GM21737 (cell line): ENCODE measurements at regions not wholly inside any gene's neighbourhood (a gene's known extent, or its start where the extent isn't known, plus 50 kb on each side); places are given as distances from the start of the nearest gene placed in this dataset.
"Not testable (repeated sequence)": the region's sequence is repeated elsewhere in the genome, so short reads cannot be mapped to it uniquely, and the experiment has no call there.

Source experiments
- ATAC-seq: cut with Tn5 transposase; IDR thresholded peaks from one replicate; pipeline ENCODE4 v1.9.1; 2021; ENCODE audit warnings: mild to moderate bottlenecking, moderate library complexity; ENCODE audit not compliant: unreplicated experiment

DNA sequence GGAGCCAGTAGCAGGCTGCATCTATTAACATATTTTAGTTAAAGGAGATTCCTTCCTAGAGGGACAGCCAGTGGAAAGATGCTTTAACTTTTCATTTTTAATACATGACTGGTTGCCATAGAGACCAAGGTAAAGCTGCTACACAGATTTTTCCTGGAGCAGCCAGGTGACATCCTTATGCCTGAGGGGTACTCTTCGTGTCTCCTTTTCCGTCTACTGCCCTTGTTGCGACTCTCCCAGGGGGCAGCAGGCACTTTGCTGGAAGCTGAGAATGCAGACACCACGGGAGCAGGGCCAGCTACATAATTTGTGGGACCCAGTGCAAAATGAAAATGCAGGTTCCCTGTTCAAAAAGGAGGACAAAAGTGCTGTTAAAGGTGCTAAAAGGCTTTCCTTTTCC, 340.4 kb downstream of the CEP170 start:
- not testable (repeated sequence) for ATAC-seq

DNA sequence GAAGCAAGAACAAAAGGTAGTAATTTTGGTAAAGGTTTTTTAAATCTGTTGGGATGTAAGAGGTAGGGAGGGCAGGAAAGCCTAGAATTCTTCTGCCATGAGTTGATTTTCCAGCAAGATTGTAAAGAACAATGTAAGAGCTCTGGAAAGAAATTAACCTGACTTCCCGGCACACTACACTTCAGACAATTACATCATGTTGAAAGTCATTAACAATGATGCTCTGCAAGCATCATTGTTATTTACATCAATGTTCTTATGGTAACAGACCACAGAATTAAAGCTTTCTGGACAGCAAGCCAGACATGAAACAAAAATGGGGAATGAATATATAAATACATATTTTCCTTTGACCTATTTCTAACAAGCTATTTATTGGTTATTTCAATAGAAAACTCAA, 342.2 kb downstream of the CEP170 start:
- not testable (repeated sequence) for ATAC-seq

DNA sequence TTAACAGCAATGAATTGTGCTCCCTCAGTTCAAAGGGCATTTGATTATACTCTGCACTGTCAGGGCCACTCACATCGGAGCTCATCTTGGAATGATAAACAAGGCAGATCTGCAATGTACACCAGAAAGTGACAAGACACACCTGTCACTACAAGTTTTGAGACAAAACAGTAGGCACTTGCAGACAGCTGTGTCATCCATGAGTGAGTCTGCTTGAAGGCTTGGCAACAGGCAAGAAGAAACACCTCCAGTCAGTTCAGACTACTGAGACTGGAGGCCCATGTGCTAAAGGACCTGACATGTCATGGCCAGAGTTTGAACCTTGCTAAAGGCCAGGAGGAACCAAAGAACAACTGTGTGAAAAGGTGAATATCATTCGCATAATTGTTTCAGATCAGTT, 354.5 kb downstream of the CEP170 start:
- ATAC-seq: not testable (repeated sequence)

DNA sequence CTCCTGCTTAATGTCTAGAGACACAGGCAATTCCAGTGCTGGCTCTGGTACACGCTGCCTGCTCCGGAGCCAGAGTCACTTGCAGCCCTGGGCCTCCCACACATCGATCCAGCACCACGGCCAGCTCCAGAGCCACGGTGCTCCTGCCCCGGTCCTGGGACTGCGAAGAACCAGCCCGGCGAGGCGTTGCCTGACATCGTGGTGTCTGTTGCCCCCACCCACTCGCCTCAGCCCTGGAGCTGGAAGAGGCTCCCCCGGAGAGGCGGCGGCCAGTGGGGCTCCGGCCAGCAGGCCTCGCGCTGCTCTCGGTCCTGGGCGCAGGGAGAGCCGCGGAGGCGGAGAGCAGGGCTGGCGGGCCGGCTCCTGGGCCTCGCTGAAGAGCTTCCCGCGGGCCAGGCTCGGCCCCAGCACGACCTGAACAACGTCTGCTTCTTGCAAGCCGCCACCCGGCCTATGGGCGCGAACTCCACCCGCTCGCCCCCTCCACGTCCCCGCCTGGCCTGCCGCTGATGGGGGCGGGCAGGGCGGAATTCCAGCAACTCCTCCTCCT, 364.8 kb downstream of the CEP170 start:
- no peak for ATAC-seq

DNA sequence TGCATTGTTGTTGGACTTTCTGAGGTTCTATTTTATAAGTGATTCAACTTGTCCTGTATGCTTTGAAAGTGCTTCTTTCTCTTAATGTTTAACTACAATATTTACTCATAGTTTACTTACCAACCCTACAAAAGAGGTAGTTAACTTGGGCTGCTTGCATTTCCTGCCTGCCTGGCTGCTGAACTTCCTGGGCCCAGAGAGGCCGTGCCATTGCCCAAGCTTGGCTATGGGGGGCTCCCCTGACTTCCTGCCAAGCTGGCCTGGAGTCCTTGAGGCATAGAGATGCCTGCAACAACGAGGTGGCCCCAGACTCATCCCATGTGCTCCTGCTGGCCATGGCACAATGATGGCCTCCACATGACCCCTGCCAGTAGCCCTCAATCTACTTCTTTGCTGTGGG, 361.6 kb upstream of the PLD5 start:
- peak; percentile 98 for ATAC-seq

DNA sequence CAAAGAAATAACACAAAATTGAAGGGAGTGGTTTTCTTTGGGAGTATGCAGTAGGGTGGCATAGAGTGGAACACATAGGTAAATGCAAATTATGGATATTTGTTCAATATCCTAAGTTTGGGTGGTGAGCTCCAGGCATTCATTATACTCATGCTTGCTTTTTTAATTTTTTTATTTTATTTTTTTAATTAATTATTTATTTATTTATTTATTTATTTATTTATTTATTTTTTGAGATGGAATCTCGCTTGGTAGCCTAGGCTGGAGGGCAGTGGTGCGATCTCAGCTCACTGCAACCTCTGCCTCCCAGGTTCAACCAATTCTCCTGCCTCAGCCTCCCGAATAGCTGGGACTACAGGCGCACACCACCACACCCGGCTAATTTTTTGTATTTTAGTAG, 355.5 kb upstream of the PLD5 start:
- not testable (repeated sequence) for ATAC-seq

DNA sequence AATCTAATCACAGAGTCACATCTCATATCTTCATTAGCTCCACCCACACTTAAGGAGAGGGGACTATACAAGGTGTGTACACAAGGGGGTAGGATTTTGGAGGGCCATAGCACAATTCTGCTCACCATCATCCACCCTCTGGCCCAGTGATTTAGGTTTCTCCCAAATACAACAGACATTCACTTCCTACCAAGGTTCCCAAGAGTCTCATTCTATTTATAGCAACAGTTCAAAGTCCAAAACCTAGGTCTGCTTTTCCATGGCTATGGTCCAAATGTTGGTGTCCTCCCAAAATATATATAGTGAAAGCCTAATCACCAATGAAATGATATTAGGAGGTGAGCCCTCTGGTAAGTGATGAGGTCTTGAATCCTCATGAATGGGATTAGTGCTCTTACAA, 353.2 kb upstream of the PLD5 start:
- ATAC-seq: no peak

DNA sequence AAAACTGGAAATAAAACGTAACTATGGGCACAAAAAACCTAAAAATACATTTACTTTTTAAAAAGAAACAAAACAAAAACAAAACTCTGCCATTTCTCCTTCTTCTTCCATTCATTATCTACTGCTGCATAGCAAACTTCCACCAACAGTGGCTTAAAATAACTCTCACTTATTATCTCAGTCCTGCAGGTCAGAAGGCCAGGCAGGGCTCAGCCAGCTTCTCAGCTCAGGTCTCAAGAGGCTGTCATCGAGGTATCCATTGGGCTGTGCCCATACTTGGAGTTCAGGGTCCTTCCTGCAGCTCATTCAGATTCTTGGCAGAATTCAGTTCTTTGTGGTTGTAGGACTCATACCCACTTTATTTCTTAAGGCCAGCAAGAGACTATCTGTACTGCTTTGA, 352.7 kb upstream of the PLD5 start:
- ATAC-seq: no peak

DNA sequence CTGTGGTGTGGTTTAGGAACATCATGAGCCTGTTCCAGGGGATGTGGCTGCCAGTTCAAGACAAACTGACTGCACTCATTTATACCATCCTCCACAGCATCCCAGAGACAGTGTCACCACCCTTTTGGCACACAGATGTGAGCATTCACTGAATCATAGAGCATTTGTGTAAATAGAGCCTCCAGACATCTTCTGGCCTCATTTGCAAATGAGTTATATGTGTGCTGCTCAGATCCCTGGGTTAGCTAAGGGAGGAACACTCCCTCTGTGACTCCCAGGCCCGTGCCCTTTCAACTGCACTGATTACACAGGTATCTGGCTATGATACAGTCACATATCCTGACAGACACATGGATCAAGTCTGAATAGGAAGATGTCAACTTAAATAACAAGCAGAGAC, 351.5 kb upstream of the PLD5 start:
- ATAC-seq: no peak

DNA sequence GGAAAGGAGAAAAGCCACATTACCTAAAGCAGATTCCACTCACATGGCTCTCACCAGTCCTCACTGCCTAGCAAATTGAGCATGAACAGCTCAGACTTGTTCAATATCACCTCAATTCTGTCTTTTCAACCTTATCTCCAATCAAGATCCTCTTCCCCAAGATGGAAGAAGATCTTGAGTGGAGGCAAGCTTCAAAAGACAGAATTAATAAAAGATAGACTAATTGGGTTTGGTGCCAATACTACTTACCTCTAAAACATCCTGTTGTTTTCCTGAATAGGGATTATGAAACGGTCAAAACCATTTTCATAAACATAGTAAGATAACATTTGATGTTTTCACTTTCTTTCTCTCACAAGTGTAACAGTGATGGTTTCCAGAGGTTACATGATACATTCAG, 349.2 kb upstream of the PLD5 start:
- ATAC-seq: no peak

DNA sequence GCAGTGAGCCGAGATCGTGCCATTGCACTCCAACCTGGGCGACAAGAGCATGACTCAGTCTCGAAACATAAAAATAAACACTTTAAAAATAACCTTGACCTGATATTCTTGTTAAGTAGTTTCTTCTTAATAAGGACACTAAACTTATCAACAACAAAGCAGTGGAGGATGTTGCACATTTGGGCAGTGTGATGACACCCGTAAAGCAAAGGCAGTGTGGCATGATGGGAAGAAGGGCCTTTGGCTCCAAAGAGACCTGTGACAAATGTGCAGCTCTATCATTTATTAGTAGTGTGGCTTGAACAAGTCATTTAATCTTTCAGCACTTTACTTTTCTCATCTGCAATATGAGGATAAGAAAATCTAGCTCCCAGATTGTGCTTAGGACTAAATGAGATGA, 348.0 kb upstream of the PLD5 start:
- no peak for ATAC-seq

DNA sequence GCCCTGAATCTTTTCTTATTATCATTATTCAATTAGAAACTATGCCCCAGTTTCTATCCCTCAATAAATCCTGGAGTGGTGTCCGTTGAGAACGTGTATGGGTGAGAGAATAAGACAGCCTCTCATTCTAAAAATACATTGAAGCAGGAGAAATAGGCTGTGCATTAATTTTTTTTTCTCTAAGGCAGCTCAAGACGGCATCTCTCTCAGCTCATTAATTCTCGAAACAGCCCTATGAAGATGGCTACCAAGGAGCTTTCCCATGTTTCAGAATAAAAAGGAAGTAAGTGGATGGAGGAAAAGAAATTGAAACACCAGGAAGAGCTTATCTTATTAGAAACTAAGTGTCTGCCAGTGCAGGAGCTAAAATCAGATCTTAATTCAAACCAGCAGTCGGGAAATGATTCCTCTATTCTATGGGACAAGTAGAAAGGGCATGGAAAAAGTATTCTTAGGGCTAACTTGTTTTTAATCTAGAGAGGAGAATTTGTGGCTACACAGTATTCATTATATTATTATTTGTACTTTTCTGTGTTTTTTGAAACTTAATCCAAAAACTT, 347.1 kb upstream of the PLD5 start:
- ATAC-seq: no peak

DNA sequence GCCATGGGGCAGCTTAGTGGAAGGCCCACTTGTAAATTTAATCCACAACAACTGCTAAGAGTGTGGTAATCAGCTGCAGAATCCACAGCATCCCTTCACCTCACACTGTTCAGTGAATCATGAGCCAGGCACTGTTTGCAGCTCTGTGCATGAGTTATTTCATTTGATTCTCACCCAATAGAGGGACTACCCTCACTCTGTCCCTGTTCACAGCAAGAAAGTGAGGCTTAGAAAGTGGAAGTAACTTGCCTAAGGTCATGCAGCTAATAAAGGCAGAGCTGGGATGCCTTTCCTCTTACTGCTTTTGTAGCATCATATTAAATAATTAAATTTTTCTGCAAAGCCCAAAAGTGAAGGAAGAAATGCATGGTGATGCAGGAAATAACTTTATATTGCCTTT, 346.5 kb upstream of the PLD5 start:
- no peak for ATAC-seq

DNA sequence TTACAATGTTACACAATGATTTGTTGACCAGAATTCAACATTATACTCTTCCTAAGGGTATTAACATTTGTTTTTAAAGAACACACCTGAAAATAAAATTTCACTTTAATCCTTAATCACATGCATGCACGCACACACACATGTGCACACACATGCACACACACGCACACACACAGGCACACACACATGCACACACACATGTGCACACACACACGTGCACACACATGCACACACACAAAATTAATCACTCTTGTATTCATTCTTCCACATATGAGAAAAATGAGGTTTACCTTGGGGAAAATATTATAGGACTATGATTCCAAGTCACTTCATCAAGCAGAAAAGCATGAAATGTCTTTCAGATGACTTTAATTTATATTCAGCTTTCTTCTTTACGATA, 331.8 kb upstream of the PLD5 start:
- ATAC-seq: no peak

DNA sequence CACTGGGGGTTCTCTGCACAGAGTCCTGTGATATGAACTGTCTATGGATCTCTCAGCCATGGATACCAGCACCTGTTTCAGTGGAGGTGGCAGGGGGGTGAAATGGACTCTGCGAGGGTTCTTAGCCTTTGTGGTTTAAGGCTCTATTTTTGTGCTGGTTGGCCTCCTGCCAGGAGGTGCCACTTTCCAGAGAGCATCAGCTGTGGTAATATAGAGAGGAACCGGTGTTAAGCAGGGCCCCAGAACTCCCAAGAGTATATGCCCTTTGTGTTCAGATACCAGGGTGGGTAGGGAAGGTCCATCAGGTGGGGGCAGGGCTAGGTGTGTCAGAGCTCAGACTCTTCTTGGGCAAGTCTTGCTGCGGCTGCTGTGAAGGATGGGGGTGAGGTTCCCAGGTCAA, 330.0 kb upstream of the PLD5 start:
- ATAC-seq: no peak

DNA sequence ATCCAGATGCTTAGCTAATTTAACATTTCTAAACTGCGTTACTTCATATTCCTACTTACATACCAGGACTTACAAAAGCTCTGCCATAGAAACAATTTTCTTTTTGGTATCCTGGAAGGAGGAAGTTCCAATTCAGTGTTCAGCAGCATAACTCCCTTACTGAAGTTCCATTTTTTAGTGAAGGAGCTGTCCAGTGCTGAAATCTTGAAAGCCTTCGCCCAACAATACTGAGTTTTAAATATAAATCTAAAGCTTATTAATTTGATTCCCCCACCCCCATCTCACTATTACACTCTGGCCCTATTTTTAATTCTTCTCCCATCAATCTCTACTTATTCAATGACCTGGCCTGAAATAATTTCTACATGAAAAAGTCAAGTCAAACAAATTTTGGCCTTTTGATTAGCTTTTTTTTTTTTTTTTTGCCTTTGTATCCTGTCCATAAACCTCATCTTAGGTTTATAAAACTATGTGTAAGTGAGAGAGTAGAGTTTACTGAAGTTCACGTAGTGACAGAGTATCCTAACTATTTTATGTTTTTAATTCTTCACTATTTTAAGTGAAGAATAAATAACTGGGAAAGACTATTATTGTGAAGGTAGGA, 323.0 kb upstream of the PLD5 start:
- ATAC-seq: no peak

DNA sequence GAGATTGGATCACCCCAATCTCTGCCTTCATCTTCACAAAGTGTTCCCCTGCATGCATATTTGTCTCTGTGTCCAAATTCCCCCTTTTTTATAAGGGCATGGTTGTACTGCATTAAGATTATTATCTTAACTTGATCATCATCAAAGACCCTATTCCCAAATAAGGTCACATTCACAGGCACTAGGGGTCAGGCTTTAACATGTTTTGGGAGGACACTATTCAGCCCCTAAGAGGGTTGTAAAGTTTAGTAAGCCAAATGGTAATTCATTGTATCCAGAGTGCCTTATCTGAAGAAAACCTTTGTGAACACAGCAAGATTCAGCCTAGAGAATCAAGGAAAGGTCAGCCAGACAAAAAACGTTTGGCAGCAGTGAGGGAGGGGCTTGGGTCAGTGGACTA, 317.6 kb upstream of the PLD5 start:
- ATAC-seq: no peak

DNA sequence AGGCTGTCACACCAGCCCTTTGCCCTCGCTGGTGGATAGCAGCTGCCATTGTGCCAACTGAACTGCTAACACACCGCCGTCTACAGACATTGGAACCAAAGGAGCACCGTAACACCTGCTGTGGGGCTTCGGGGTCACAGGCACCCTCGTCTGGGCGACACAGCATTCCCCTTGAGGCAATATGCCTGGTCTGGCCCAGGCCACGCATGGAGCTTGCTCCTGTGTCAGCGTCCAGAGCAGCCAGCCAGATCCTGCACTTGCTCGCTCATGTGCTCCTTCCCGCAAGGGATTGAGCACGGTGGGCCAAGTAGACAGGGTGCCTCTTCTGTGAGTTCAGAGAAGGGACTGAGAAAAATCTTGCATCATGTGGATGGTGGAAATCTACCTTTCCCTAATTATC, 314.6 kb upstream of the PLD5 start:
- no peak for ATAC-seq

DNA sequence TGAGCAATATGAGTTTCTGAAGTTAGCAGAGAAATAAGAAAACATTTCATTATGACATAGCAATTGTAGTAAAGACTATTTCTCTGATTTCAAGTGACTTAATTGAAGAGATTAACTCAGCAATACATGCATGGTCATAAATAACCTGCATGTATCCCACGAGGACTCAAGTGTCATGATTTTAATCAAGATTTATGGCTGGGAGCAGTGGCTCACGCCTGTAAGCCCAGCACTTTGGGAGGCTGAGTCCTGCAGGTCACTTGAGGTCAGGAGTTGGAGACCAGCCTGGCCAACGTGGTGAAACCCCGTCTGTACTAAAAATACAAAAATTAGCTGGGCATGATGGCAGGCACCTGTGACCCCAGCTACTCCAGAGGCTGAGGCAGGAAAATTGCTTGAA, 311.9 kb upstream of the PLD5 start:
- ATAC-seq: no peak

DNA sequence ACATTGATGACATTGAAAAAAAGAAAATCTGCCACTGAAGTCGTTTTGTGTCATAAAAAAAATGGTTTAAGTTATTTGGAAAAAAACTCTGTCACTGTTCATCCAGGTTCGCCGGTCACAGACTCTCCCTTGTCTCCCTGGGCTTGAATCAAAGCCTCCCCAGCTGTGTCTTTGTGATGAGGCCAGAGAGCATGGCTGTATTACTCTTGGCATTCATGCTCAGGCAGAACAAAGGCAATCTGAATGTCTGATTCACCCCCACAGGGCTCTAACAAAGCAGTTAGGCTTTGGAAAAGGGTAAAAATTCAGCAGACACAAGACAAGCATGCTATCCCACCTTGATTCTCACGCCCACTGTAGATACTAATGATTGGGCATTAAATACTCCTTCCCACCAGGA, 304.3 kb upstream of the PLD5 start:
- ATAC-seq: no peak

DNA sequence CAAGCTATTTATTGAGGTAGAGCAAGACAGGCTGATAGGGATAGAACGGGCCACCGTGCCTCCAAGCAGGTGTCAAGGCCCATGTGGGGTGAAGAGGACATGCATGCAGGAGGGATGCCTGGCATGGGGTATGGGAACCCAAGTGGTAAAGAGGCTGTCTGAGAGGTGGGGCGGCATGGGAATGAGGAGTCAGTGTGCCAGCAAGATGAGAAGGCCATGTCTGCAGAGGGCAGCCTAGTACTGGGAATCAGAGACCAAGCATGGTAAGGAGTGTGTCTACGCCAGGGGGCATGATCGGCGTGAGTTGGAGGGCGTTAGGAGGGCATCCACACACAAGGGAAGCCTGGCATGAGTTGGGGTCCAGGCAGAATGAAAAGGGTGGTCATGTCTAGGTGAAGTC, 303.7 kb upstream of the PLD5 start:
- ATAC-seq: no peak

DNA sequence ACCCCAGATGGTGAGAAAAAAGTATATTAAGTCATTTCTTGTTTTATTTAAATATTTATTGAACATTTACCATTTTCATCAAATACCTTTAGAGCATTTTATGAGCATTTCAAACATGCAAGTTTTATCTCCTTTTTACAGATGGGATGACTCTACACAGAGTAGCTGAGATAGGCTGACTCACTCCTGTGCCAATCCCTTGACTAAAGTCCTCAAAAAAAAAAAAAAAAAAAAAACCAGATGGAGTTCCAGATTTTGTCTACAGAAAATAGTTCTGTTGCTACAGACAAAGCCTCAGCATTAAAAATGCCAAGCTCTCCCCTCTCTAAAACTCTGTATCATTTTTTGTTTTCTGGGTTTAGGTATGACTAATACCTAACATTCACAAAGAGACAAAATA, 303.0 kb upstream of the PLD5 start:
- no peak for ATAC-seq

DNA sequence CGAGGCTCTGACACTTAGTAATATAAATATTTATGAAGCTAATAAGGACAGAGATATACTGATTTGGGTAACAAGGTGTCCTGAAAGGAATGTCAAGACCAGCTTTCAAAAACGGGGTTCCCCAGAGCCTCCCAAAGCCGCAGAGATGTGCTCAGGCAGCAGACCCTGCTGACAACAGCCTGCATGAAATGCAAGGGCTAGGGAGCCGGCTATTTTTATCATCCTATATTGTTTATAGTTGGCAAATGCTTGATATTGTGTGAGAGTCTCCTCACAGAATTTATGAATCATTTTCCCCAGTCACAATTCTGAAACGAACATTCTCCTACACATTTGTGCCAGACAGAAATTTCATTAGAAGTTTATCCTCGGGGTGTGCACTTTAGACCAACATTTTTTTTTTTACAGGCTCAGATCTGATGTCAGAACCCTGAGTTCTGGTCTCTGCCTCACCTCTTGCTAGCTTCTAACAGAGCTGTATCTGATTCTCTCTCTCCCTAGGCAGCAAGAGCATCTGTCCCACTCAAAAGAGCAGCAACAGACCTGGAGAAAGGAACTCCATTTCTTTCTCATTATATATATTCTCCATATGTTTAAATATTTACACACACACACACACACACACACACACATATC, 302.3 kb upstream of the PLD5 start:
- no peak for ATAC-seq
